Esophagus squamous epithelium (tissue), 4 donors: ENCODE measurements at regions not wholly inside any gene's neighbourhood (a gene's known extent, or its start where the extent isn't known, plus 50 kb on each side); places are given as distances from the start of the nearest gene placed in this dataset.
"Not testable (repeated sequence)": the region's sequence is repeated elsewhere in the genome, so short reads cannot be mapped to it uniquely, and the experiment has no call there.

Experiments
- CTCF ChIP-seq, 6 experiments: fragments of 450-650 bp in 4 of 6; fragments of 200-600 bp in 2 of 6; sonication (generic) in 2 of 6; IDR thresholded peaks; one replicate each; pipeline ENCODE4 v1.5.1; 2016 to 2019; ENCODE audit warnings: antibody characterized with exemption in 6 of 6, mild to moderate bottlenecking in 4 of 6, moderate library complexity in 4 of 6
- POLR2A ChIP-seq, 4 donors: fragments of 450-650 bp; IDR thresholded peaks; one replicate each; pipeline ENCODE4 v1.6.1; 2017; ENCODE audit warnings: antibody characterized with exemption in 4 of 4, mild to moderate bottlenecking in 4 of 4, moderate library complexity in 3 of 4

GRCh38 chr4:115493770-115494169 lies 380.4 kb upstream of the NDST4 start:
- not testable (repeated sequence) for TF ChIP-seq CTCF, POLR2A (IDR thresholded peaks at IDR 0.05)
